GM23248 (cell line): ENCODE measurements at regions not wholly inside any gene's neighbourhood (a gene's known extent, or its start where the extent isn't known, plus 50 kb on each side); places are given as distances from the start of the nearest gene placed in this dataset.

ENCODE experiments used
- EZH2 ChIP-seq: fragments of 200-600 bp; sonication (generic); IDR thresholded peaks from 2 replicates; pipeline ENCODE4 v1.6.1; 2018; ENCODE audit warnings: antibody characterized with exemption, mild to moderate bottlenecking; ENCODE audit not compliant: insufficient read depth, poor library complexity, severe bottlenecking
- EZH2phosphoT487 ChIP-seq: fragments of 200-600 bp; sonication (generic); IDR thresholded peaks from 2 replicates; pipeline ENCODE4 v1.6.1; 2018; ENCODE audit warnings: antibody characterized with exemption, moderate library complexity, mild to moderate bottlenecking, low read depth; ENCODE audit not compliant: insufficient read depth

DNA sequence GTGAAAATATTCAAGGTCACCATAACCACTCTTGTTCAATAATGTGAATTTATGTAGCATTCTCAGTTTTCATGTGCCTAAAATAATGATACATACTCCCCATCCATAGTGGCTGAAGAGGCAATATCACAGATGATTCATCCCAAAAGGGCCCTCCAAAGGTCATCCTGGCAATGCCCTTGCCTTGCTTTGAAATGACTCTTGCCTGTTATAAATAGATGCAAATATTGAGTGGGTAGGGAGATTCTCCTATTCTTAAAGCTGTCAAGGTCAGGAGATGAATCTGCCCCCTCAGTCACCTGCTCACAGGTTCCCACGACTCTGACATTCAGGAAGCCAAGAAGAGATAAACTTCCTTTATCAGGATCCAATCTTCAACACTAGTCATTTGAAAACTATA, 490.5 kb downstream of the TNS1 start:
- TF ChIP-seq EZH2: no peak
- no peak for TF ChIP-seq EZH2phosphoT487
